Activated CD8-positive, alpha-beta memory T cell treated with anti-CD3 and anti-CD28 coated beads, Interleukin-2, amount 10 ng/mL, durations not matched to agents 7 days and 5 days (primary cell): ENCODE measurements at regions not wholly inside any gene's neighbourhood (a gene's known extent, or its start where the extent isn't known, plus 50 kb on each side); places are given as distances from the start of the nearest gene placed in this dataset.

Source experiments
- ATAC-seq: fragments of 150-1000 bp; cut with Tn5 transposase; one replicate; pipeline ENCODE4 v1.10.0; 2021; ENCODE audit warnings: moderate library complexity
- CTCF ChIA-PET: fragments of 350-600 bp; sonication (Branson Sonifier 250); formaldehyde crosslinking; loops from one replicate; lab custom pipeline; 2021; ENCODE audit warnings: antibody characterized with exemption; lab: Charles Lee
- DNase-seq: peaks from one replicate; pipeline ENCODE4 v3.0.0-alpha.2; 2020
- H3K27ac Mint-ChIP-seq: one replicate; pipeline ENCODE4 v1.8.0; 2021; ENCODE audit warnings: mild to moderate bottlenecking, mixed read lengths
- H3K27me3 Mint-ChIP-seq: one replicate; pipeline ENCODE4 v1.8.0; 2021; ENCODE audit warnings: mixed read lengths
- H3K36me3 Mint-ChIP-seq: one replicate; pipeline ENCODE4 v1.8.0; 2021; ENCODE audit warnings: mild to moderate bottlenecking, mixed read lengths
- H3K4me1 Mint-ChIP-seq: one replicate; pipeline ENCODE4 v1.8.0; 2021; ENCODE audit warnings: mixed read lengths
- H3K4me3 Mint-ChIP-seq: one replicate; pipeline ENCODE4 v1.8.0; 2021; ENCODE audit warnings: mild to moderate bottlenecking, moderate library complexity, mixed read lengths
- H3K9me3 Mint-ChIP-seq: one replicate; pipeline ENCODE4 v1.8.0; 2022; ENCODE audit warnings: low read depth, mixed read lengths

DNA sequence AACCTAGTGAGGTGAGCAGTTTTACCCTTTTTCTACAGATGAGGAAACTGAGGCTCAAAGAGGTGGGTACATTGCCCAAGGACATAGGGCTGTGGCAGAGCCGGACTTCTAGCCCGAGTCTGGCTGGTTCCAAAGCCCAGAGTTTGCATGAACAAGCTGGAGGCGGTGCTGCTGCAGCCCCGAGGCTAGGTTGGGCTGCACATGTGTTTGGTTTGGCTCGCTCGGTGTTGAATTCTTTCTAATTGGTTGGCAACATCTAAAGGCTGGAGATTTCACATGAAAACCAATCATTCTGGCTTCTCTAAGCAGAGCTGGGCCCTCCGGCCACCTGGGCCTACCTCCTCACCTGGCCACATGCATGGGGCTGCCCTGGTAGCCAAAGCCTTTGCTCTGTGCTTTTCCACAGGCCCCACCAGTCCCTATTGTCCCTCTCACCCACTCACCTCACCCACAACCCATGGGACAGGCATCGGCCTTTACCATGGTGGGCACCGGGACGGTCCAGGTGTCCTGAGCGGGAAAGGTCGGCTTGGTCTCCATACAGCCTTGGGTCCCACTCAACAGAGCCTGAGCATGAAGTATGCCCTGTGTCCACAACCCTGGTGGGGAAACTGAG is 262.3 kb downstream of the NSG2 start:
- peaks cover 11% of the 10 kb centered on the region for H3K27me3 Mint-ChIP-seq
- CTCF ChIA-PET: no interaction called here
- H3K36me3 Mint-ChIP-seq: no peaks in the 10 kb centered on the region
- no peaks in the 10 kb centered on the region for H3K9me3 Mint-ChIP-seq
- no peak overlapping the region for H3K4me3 Mint-ChIP-seq
- DNase-seq (no peak), ATAC-seq (no peak)
- no peak overlapping the region for H3K27ac Mint-ChIP-seq
- no peaks in the 10 kb centered on the region for H3K4me1 Mint-ChIP-seq

GRCh38 chr5:174309131-174309795 is 263.8 kb downstream of the NSG2 start:
- Mint-ChIP-seq H3K9me3 (no peaks in the 10 kb centered on the region), H3K4me1 (no peaks in the 10 kb centered on the region), H3K27me3 (peaks cover 12% of the 10 kb centered on the region), H3K36me3 (no peaks in the 10 kb centered on the region), H3K27ac (no peak overlapping the region), H3K4me3 (no peak overlapping the region)
- CTCF ChIA-PET: no interaction called here
- no peak for ATAC-seq
- DNase-seq: no peak

- no peak overlapping the region for H3K27ac Mint-ChIP-seq
- H3K4me1 Mint-ChIP-seq: no peaks in the 10 kb centered on the region
- CTCF ChIA-PET: no interaction called here
- DNase-seq: no peak
- ATAC-seq: no peak
- H3K36me3 Mint-ChIP-seq: no peaks in the 10 kb centered on the region
- H3K9me3 Mint-ChIP-seq: no peaks in the 10 kb centered on the region
- H3K27me3 Mint-ChIP-seq: peaks cover 12% of the 10 kb centered on the region
- no peak overlapping the region for H3K4me3 Mint-ChIP-seq
These were observed 264.7 kb downstream of the NSG2 start for GRCh38 chr5:174310243-174310642.

DNA sequence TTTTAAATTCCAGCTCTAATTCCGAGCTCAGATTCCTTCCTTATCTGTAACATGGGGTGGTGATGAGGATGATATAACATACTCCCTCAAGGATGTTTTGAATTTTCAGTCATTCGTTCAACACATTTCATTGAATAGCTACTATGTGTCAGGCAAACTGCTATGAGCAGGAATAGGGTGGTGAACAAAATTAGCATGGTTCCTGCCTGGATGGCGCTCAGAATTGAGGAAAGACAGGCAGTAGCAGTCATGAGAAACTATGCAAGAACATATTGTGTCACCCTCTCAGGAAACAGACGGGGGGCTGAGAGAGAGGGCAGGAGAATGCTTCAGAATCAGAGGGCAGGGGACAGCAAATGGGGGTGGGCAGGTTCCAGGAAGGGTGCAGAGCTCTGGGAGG is 265.2 kb downstream of the NSG2 start:
- CTCF ChIA-PET: interaction anchor here (0.8 to 1.7 kb wide), 4 partner anchors 16 to 692 kb away, joined by 3 to 6 read pairs (median 4); no protein-coding TSS in a partner anchor
- no peak overlapping the region for H3K4me3 Mint-ChIP-seq
- no peaks in the 10 kb centered on the region for H3K9me3 Mint-ChIP-seq
- no peak overlapping the region for H3K27ac Mint-ChIP-seq
- ATAC-seq (no peak), DNase-seq (no peak)
- H3K4me1 Mint-ChIP-seq: no peaks in the 10 kb centered on the region
- H3K36me3 Mint-ChIP-seq: no peaks in the 10 kb centered on the region
- H3K27me3 Mint-ChIP-seq: peaks cover 12% of the 10 kb centered on the region

- Mint-ChIP-seq H3K27me3 (peaks cover 12% of the 10 kb centered on the region), H3K27ac (no peak overlapping the region), H3K9me3 (no peaks in the 10 kb centered on the region), H3K4me1 (no peaks in the 10 kb centered on the region), H3K36me3 (no peaks in the 10 kb centered on the region), H3K4me3 (no peak overlapping the region)
- ATAC-seq: no peak
- CTCF ChIA-PET: interaction anchor here (0.8 to 1.7 kb wide), 11 partner anchors 11 to 695 kb away, joined by 3 to 6 read pairs (median 4); partner anchors contain the start of gene BOD1
- no peak for DNase-seq
These were observed 265.6 kb downstream of the NSG2 start for GRCh38 chr5:174311121-174311520.

GRCh38 chr5:174311531-174312269 is 266.2 kb downstream of the NSG2 start:
- Mint-ChIP-seq H3K27ac (no peak overlapping the region), H3K9me3 (no peaks in the 10 kb centered on the region), H3K4me3 (no peak overlapping the region), H3K27me3 (peaks cover 12% of the 10 kb centered on the region), H3K4me1 (no peaks in the 10 kb centered on the region), H3K36me3 (no peaks in the 10 kb centered on the region)
- CTCF ChIA-PET: interaction anchor here (0.7 to 1.7 kb wide), 17 partner anchors 11 to 719 kb away, joined by 3 to 7 read pairs (median 4); partner anchors contain the start of genes BOD1 and NSG2
- DNase-seq (peak; percentile 58), ATAC-seq (peak; percentile 79)

- no peak for ATAC-seq
- CTCF ChIA-PET: interaction anchor here (0.7 to 1.7 kb wide), 15 partner anchors 11 to 720 kb away, joined by 3 to 7 read pairs (median 4); partner anchors contain the start of genes BOD1 and NSG2
- no peaks in the 10 kb centered on the region for H3K4me1 Mint-ChIP-seq
- peaks cover 12% of the 10 kb centered on the region for H3K27me3 Mint-ChIP-seq
- no peak overlapping the region for H3K4me3 Mint-ChIP-seq
- no peaks in the 10 kb centered on the region for H3K36me3 Mint-ChIP-seq
- no peaks in the 10 kb centered on the region for H3K9me3 Mint-ChIP-seq
- no peak overlapping the region for H3K27ac Mint-ChIP-seq
- DNase-seq: peak; percentile 29
These were observed 266.7 kb downstream of the NSG2 start for GRCh38 chr5:174312270-174312617.

DNA sequence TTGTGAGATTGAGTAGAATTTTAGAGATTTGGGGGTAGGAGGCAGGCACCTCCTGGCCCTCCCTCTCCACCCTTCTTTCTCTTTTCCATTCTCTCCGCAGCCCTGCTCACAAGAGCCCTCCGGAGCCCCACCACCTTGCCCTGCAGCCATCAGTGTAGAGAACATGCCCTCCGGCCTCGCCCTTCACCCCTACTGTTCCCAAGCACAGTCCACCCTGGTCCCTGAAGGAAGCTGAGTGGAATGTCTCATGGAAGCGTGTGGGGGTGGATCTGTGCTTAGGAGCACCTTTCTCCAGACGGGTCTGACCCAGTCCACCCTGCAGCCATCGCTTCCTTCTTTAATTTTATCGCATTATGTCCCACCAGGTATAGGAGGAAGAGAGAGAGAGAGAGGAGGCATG is 267.1 kb downstream of the NSG2 start:
- H3K4me3 Mint-ChIP-seq: no peak overlapping the region
- H3K4me1 Mint-ChIP-seq: no peaks in the 10 kb centered on the region
- no peak overlapping the region for H3K27ac Mint-ChIP-seq
- ATAC-seq (no peak), DNase-seq (peak; percentile 14)
- H3K27me3 Mint-ChIP-seq: peaks cover 12% of the 10 kb centered on the region
- no peaks in the 10 kb centered on the region for H3K36me3 Mint-ChIP-seq
- no peaks in the 10 kb centered on the region for H3K9me3 Mint-ChIP-seq
- CTCF ChIA-PET: interaction anchor here (0.7 to 1.5 kb wide), 8 partner anchors 10 to 720 kb away, joined by 3 to 6 read pairs (median 4); partner anchors contain the start of gene BOD1

GRCh38 chr5:174313615-174314014 is 268.1 kb downstream of the NSG2 start:
- CTCF ChIA-PET: no interaction called here
- no peaks in the 10 kb centered on the region for H3K36me3 Mint-ChIP-seq
- H3K27me3 Mint-ChIP-seq: peaks cover 14% of the 10 kb centered on the region
- DNase-seq (peak; percentile 12), ATAC-seq (no peak)
- H3K27ac Mint-ChIP-seq: no peak overlapping the region
- no peaks in the 10 kb centered on the region for H3K4me1 Mint-ChIP-seq
- H3K9me3 Mint-ChIP-seq: no peaks in the 10 kb centered on the region
- H3K4me3 Mint-ChIP-seq: no peak overlapping the region

DNA sequence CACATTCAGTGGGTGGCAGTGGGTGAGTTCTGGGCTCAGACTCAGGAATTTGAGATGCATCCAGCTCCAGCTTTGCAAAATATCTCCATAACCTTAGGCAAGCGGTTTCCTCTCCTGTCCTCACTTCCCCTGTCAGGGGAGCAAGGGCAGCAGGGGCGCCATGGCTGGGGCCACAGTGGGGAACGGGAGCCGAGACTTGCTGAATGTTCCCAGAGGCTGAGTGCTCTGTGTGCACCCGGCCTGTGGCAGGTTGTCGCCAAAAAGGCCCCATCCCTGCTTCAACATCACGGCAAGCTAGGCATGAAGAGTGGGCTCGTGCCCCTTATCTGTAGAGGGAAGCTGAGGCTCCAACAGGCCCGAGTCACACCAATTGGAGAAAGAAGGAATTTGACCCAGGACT is 268.8 kb downstream of the NSG2 start:
- Mint-ChIP-seq H3K9me3 (no peaks in the 10 kb centered on the region), H3K36me3 (no peaks in the 10 kb centered on the region), H3K27ac (no peak overlapping the region), H3K4me3 (no peak overlapping the region), H3K4me1 (no peaks in the 10 kb centered on the region), H3K27me3 (peaks cover 14% of the 10 kb centered on the region)
- CTCF ChIA-PET: interaction anchor here (1.6 kb wide), 1 partner anchor 13 kb away, joined by 4 read pairs; no protein-coding TSS in a partner anchor
- ATAC-seq: no peak
- peak; percentile 12 for DNase-seq

DNA sequence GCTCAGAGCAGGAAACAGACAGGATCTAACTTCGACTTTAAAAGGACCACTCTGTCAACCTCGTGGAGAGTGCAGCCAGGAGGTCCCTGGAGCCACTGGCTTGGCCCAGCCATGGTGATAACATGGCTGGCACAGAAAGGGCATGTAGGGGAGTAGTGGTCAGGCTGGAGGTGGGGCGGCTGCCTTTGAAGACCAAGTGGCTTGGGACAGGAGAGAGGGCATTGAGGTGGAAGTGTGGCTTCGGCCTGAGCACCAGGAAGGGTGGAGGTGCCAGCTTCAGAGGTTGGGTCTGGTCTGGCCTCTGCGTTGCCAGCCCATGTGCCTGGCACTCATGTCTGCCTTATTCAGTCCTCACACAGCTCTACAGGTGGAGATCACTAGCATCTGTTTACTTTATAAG is 270.0 kb downstream of the NSG2 start:
- Mint-ChIP-seq H3K4me1 (no peaks in the 10 kb centered on the region), H3K36me3 (no peaks in the 10 kb centered on the region), H3K9me3 (no peaks in the 10 kb centered on the region), H3K4me3 (no peak overlapping the region), H3K27me3 (peaks cover 14% of the 10 kb centered on the region), H3K27ac (no peak overlapping the region)
- CTCF ChIA-PET: interaction anchor here (1.6 kb wide), 1 partner anchor 12 kb away, joined by 4 read pairs; no protein-coding TSS in a partner anchor
- DNase-seq (no peak), ATAC-seq (no peak)

DNA sequence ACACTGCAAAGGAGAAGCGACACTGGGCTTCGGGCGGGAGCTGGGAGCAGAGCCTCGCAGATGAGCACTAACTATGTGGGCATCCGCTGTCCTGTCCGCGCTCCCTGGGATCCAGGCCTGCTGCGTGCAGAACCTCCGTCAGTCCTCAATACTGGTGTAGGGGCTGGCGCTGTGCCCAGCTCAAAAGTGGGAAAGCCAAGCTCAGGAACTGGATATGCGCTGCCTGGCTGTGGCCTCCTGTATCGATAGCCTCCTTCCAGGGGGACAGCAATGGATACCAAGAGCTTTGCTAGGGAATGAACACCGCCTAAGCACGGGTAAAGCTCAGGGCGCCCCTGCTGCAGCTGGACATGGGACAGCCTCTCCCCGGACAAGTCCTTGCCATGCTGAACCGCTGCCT is 270.4 kb downstream of the NSG2 start:
- CTCF ChIA-PET: interaction anchor here (0.5 to 1.5 kb wide), 2 partner anchors 11 to 172 kb away, joined by 3 to 4 read pairs; no protein-coding TSS in a partner anchor
- no peaks in the 10 kb centered on the region for H3K9me3 Mint-ChIP-seq
- no peak overlapping the region for H3K27ac Mint-ChIP-seq
- DNase-seq (no peak), ATAC-seq (no peak)
- H3K36me3 Mint-ChIP-seq: no peaks in the 10 kb centered on the region
- no peaks in the 10 kb centered on the region for H3K4me1 Mint-ChIP-seq
- peaks cover 11% of the 10 kb centered on the region for H3K27me3 Mint-ChIP-seq
- H3K4me3 Mint-ChIP-seq: no peak overlapping the region

DNA sequence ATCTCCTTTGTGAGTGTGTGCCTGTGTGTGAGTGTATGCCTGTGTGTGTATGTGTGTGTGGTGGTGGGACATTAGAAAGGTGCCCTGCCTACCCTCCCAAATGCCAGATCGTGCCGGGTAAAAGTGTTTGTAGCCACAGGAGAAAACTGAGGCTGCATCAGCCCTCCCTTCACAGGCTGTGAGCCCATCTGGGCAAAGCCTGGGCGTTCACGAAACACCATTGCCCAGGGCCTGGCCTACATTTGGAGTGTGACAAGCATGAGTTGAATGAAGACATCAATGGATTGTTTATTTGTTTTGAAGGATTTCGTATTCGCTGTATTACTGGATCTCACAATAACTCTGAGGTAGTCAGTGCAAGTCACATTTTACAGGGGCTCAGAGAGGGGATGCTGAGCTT is 270.8 kb downstream of the NSG2 start:
- H3K36me3 Mint-ChIP-seq: no peaks in the 10 kb centered on the region
- no peak overlapping the region for H3K27ac Mint-ChIP-seq
- CTCF ChIA-PET: interaction anchor here (0.5 to 1.5 kb wide), 2 partner anchors 11 to 172 kb away, joined by 3 to 4 read pairs; no protein-coding TSS in a partner anchor
- no peaks in the 10 kb centered on the region for H3K4me1 Mint-ChIP-seq
- no peaks in the 10 kb centered on the region for H3K9me3 Mint-ChIP-seq
- no peak for DNase-seq
- ATAC-seq: no peak
- no peak overlapping the region for H3K4me3 Mint-ChIP-seq
- H3K27me3 Mint-ChIP-seq: peaks cover 8% of the 10 kb centered on the region
